H9 (cell line): ENCODE measurements at regions not wholly inside any gene's neighbourhood (a gene's known extent, or its start where the extent isn't known, plus 50 kb on each side); places are given as distances from the start of the nearest gene placed in this dataset.

Experiments used
- DNase-seq: peaks from one replicate; pipeline ENCODE4 v3.0.0-alpha.2; 2017
- H2AFZ ChIP-seq: one replicate; pipeline ENCODE4 v1.6.1; 2013; ENCODE audit warnings: mild to moderate bottlenecking, low read length, control low read depth, moderate library complexity
- H2AK5ac ChIP-seq: 2 replicates; pipeline ENCODE4 v1.6.1; 2013; ENCODE audit warnings: low read length, control low read depth, mixed read lengths; ENCODE audit not compliant: insufficient read length
- H2BK120ac ChIP-seq: one replicate; pipeline ENCODE4 v1.6.1; 2013; ENCODE audit warnings: low read depth, mild to moderate bottlenecking, low read length, control low read depth, inconsistent platforms; ENCODE audit not compliant: poor library complexity, severe bottlenecking
- H2BK12ac ChIP-seq: 2 replicates; pipeline ENCODE4 v1.6.1; 2013; ENCODE audit warnings: low read length, control low read depth, mixed read lengths, low read depth; ENCODE audit not compliant: insufficient read length
- H2BK15ac ChIP-seq: 2 replicates; pipeline ENCODE4 v1.6.1; 2013; ENCODE audit warnings: low read depth, low read length, control low read depth
- H2BK20ac ChIP-seq: one replicate; pipeline ENCODE4 v1.6.1; 2013; ENCODE audit warnings: low read depth, mild to moderate bottlenecking, low read length, control low read depth, inconsistent platforms; ENCODE audit not compliant: poor library complexity, severe bottlenecking
- H2BK5ac ChIP-seq: 2 replicates; pipeline ENCODE4 v1.6.1; 2013; ENCODE audit warnings: low read length, control low read depth, mixed read lengths; ENCODE audit not compliant: insufficient read length
- H3K14ac ChIP-seq: 2 replicates; pipeline ENCODE4 v1.6.1; 2013; ENCODE audit warnings: low read length, control low read depth; ENCODE audit not compliant: insufficient read depth
- H3K18ac ChIP-seq: 2 replicates; pipeline ENCODE4 v1.6.1; 2013; ENCODE audit warnings: low read depth, mild to moderate bottlenecking, mixed read lengths, low read length, control low read depth; ENCODE audit not compliant: insufficient read length
- H3K23ac ChIP-seq: 2 replicates; pipeline ENCODE4 v1.6.1; 2013; ENCODE audit warnings: low read length, control low read depth, mixed read lengths, low read depth; ENCODE audit not compliant: insufficient read length
- H3K23me2 ChIP-seq: 2 replicates; pipeline ENCODE4 v1.6.1; 2013; ENCODE audit warnings: low read depth, mild to moderate bottlenecking, mixed read lengths, low read length, control low read depth; ENCODE audit not compliant: insufficient read length, poor library complexity, severe bottlenecking
- H3K27ac ChIP-seq: 2 replicates; pipeline ENCODE4 v1.5.1; 2013; ENCODE audit warnings: low read length, control low read depth, mixed read lengths, low read depth; ENCODE audit not compliant: insufficient read length
- H3K27me3 ChIP-seq: 2 replicates; pipeline ENCODE4 v1.6.1; 2013; ENCODE audit warnings: low read length, control low read depth, inconsistent platforms; ENCODE audit not compliant: insufficient read depth
- H3K4ac ChIP-seq: 2 replicates; pipeline ENCODE4 v1.6.1; 2013; ENCODE audit warnings: low read depth, mild to moderate bottlenecking, control low read depth, inconsistent platforms, low read length, moderate library complexity
- H3K4me1 ChIP-seq: 2 replicates; pipeline ENCODE4 v1.6.1; 2013; ENCODE audit warnings: low read length, control low read depth, inconsistent platforms; ENCODE audit not compliant: insufficient read depth
- H3K4me2 ChIP-seq: 2 replicates; pipeline ENCODE4 v1.6.1; 2013; ENCODE audit warnings: low read length, control low read depth, mixed read lengths; ENCODE audit not compliant: insufficient read length, insufficient read depth
- H3K56ac ChIP-seq: 2 replicates; pipeline ENCODE4 v1.6.1; 2013; ENCODE audit warnings: low read depth, mild to moderate bottlenecking, mixed read lengths, low read length, control low read depth; ENCODE audit not compliant: insufficient read length
- H3K79me1 ChIP-seq: 2 replicates; pipeline ENCODE4 v1.6.1; 2013; ENCODE audit warnings: low read depth, mild to moderate bottlenecking, moderate library complexity, low read length, control low read depth, inconsistent platforms; ENCODE audit not compliant: insufficient read depth, poor library complexity, severe bottlenecking
- H3K79me2 ChIP-seq: 2 replicates; pipeline ENCODE4 v1.6.1; 2013; ENCODE audit warnings: low read length, control low read depth, inconsistent platforms; ENCODE audit not compliant: insufficient read depth
- H3K9ac ChIP-seq: 2 replicates; pipeline ENCODE4 v1.6.1; 2013; ENCODE audit warnings: low read length, control low read depth, mixed read lengths; ENCODE audit not compliant: insufficient read length; ENCODE audit errors: extremely low read depth
- H3K9me3 ChIP-seq: one replicate; pipeline ENCODE4 v1.6.1; 2013; ENCODE audit warnings: low read depth, low read length, inconsistent platforms; ENCODE audit not compliant: control insufficient read depth
- H3T11ph ChIP-seq: one replicate; pipeline ENCODE4 v1.6.1; 2013; ENCODE audit warnings: mild to moderate bottlenecking, low read length, control low read depth, inconsistent platforms
- H4K20me1 ChIP-seq: one replicate; pipeline ENCODE4 v1.6.1; 2013; ENCODE audit not compliant: control insufficient read depth, insufficient read length, insufficient read depth
- H4K5ac ChIP-seq: 2 replicates; pipeline ENCODE4 v1.6.1; 2013; ENCODE audit warnings: low read depth, mild to moderate bottlenecking, mixed read lengths, low read length, control low read depth; ENCODE audit not compliant: insufficient read length
- H4K8ac ChIP-seq: replicated peaks from 2 replicates; pipeline ENCODE4 v1.6.1; 2013; ENCODE audit warnings: low read length, control low read depth, mixed read lengths, low read depth; ENCODE audit not compliant: insufficient read length
- H4K91ac ChIP-seq: 2 replicates; pipeline ENCODE4 v1.6.1; 2013; ENCODE audit warnings: low read depth, mild to moderate bottlenecking, moderate library complexity, mixed read lengths, low read length, control low read depth; ENCODE audit not compliant: insufficient read length
- H3K27ac Mint-ChIP-seq, 3 experiments: 2 replicates in 2 of 3; 3 replicates in 1 of 3; pipeline ENCODE4 v1.8.0; 2020 to 2021; ENCODE audit warnings: mixed read lengths in 3 of 3, mild to moderate bottlenecking in 1 of 3, moderate library complexity in 1 of 3
- H3K27me3 Mint-ChIP-seq: 2 replicates; pipeline ENCODE4 v1.8.0; 2021; ENCODE audit warnings: low read depth, mild to moderate bottlenecking, moderate library complexity, mixed read lengths
- H3K36me3 Mint-ChIP-seq, 3 experiments: 2 replicates in 2 of 3; 3 replicates in 1 of 3; pipeline ENCODE4 v1.8.0; 2020 to 2021; ENCODE audit warnings: low read depth in 3 of 3, mixed read lengths in 3 of 3; ENCODE audit not compliant: insufficient read depth in 1 of 3
- H3K4me1 Mint-ChIP-seq, 2 experiments: 2 replicates each; pipeline ENCODE4 v1.8.0; 2020; ENCODE audit warnings: mixed read lengths in 2 of 2
- H3K4me3 Mint-ChIP-seq, 2 experiments: 2 replicates in 1 of 2; 3 replicates in 1 of 2; pipeline ENCODE4 v1.8.0; 2020 to 2021; ENCODE audit warnings: mild to moderate bottlenecking in 2 of 2, mixed read lengths in 2 of 2, moderate library complexity in 1 of 2
- H3K9me3 Mint-ChIP-seq, 2 experiments: 2 replicates in 1 of 2; 3 replicates in 1 of 2; pipeline ENCODE4 v1.8.0; 2020; ENCODE audit warnings: mild to moderate bottlenecking in 2 of 2, mixed read lengths in 2 of 2, moderate library complexity in 1 of 2
- CTCF ChIP-seq: fragments of 200-600 bp; sonication (generic); conservative IDR thresholded peaks from 3 replicates; pipeline ENCODE4 v1.8.0; 2021; ENCODE audit warnings: antibody characterized with exemption, mild to moderate bottlenecking
- WGBS: extraction: QIAGEN DNeasy Blood & Tissue Kit; methylation state at CpG from one replicate; pipeline ENCODE4 v1.1.7; 2013; ENCODE audit warnings: missing lambda C conversion rate, low lambda C conversion rate, mixed read lengths; ENCODE audit not compliant: insufficient read length; ENCODE audit errors: extremely low coverage; 5-methylcytosine and 5-hydroxymethylcytosine counted together

- no peaks in the 10 kb centered on the region for H4K20me1 ChIP-seq
- H3K79me2 ChIP-seq = no peaks in the 10 kb centered on the region
- H3K56ac ChIP-seq = no peak overlapping the region
- no peak overlapping the region for H2BK5ac ChIP-seq
- H2BK15ac ChIP-seq = no peak overlapping the region
- H2BK20ac ChIP-seq = no peak overlapping the region
- no peak overlapping the region for H2AK5ac ChIP-seq
- no CpG with 5 or more reads among the region's 2 CpGs for WGBS
- no peak overlapping the region for H3K4ac ChIP-seq
- no peak overlapping the region for H2AFZ ChIP-seq
- no peak overlapping the region for H4K91ac ChIP-seq
- no peak overlapping the region for H3K14ac ChIP-seq
- no peak overlapping the region for H3K9ac ChIP-seq
- DNase-seq = no peak
- H3K4me2 ChIP-seq = no peak overlapping the region
- H3T11ph ChIP-seq = no peak overlapping the region
- no peak overlapping the region for H2BK12ac ChIP-seq
- Mint-ChIP-seq H3K9me3 (peaks cover 2 to 3% of the 10 kb centered on the region in 2 experiments; a peak in 3 of 5 replicates), H3K27me3 (no peaks in the 10 kb centered on the region; the same call in 1 of the 2 replicates), H3K4me3 (no peak overlapping the region), H3K27ac (no peak overlapping the region), H3K36me3 (peaks cover 0 to 8% (median 2%) of the 10 kb centered on the region in 3 experiments; a peak in 1 of 7 replicates), H3K4me1 (peaks cover 4 to 8% of the 10 kb centered on the region in 2 experiments)
- H3K23ac ChIP-seq = no peak overlapping the region
- no peak overlapping the region for H4K5ac ChIP-seq
- H3K18ac ChIP-seq = no peak overlapping the region
- H4K8ac ChIP-seq = no peak overlapping the region
- H3K79me1 ChIP-seq = no peaks in the 10 kb centered on the region
- H3K27ac ChIP-seq = no peak overlapping the region
- H3K23me2 ChIP-seq = no peaks in the 10 kb centered on the region
- no peaks in the 10 kb centered on the region for H3K9me3 ChIP-seq
- H2BK120ac ChIP-seq = no peak overlapping the region
- H3K4me1 ChIP-seq = no peaks in the 10 kb centered on the region
- no peak for TF ChIP-seq CTCF
- no peaks in the 10 kb centered on the region for H3K27me3 ChIP-seq
Measured at GRCh38 chr2:207275779-207276178, 110.0 kb upstream of the KLF7 start.
